RKO (cell line): ENCODE measurements at regions not wholly inside any gene's neighbourhood (a gene's known extent, or its start where the extent isn't known, plus 50 kb on each side); places are given as distances from the start of the nearest gene placed in this dataset.

Source experiments
- DNase-seq: peaks from one replicate; pipeline ENCODE4 v3.0.0-alpha.2; 2016; ENCODE audit warnings: low spot score

DNA sequence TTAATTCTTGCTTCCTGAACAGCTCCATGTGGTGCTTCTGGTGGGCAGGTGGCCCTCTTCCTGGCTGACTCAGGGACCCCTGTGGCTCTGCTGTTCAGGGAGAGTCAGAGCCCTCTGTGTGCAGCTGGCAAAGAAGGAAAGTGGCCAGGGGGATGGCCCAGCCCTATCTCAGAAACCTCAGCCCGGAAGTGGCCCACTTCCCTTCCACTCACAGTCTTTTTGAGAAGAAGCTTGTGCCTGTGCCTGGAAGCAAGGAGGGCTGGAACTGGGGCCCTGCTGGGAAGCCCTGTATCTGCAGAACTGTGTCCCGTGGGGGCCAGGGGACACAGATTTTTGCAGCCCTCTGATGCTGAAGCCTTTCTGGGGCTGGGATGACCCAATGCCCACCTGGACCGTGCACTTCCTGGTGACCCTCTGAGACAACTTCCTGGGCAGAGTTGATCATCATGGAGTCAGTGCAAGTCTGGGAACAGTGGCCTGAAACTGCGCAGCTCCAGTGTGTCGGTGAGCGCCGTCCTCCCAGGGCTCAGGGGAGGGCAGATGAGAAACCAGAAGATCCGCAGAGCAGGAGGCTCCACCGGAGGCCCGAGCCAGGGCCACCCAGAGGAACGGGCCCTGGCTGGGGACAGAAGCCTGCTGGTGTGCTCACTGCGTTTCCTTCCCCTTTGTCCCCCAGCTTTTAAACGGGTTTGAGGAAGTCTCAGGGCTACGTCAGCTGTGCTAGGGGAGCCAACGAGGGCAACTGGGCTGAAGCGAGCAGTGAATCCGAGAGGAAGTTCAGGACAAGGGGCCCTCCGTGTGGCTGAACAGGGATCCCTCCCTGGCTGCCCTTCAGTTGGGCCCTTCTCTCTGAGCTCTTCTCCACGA lies 217.4 kb upstream of the RTL1 start:
- DNase-seq, result no peak

DNA sequence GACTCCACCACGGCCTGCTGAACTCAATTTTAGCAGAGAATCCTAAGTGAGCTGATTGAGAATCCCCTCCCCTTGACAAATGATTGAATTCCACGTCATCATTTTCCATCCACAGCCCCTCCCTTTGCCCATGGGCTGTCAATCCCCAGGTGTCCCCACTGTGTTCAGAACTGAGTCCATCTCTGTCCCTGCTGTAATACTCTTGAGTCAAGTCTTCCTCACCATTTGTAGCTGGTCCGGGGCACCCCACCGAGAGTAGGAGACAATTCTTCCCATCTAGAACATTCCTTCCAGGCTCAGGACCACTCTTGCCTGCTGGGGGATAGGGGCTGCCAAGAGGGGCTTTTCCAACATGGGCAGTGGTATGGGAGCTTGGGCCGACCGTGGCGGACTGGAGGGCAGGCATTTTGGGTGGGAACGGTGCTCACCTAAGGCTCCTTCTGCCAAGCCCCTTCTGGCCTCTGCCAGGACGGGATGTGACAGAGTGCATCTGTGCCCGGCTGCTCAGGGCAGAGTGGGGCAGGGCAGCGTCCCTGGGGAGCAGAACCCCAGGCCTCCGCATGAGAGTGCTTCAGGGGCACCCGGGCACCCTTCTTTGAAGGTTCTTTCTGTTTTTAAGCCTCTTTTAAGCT lies 218.1 kb upstream of the RTL1 start:
- no peak for DNase-seq

DNA sequence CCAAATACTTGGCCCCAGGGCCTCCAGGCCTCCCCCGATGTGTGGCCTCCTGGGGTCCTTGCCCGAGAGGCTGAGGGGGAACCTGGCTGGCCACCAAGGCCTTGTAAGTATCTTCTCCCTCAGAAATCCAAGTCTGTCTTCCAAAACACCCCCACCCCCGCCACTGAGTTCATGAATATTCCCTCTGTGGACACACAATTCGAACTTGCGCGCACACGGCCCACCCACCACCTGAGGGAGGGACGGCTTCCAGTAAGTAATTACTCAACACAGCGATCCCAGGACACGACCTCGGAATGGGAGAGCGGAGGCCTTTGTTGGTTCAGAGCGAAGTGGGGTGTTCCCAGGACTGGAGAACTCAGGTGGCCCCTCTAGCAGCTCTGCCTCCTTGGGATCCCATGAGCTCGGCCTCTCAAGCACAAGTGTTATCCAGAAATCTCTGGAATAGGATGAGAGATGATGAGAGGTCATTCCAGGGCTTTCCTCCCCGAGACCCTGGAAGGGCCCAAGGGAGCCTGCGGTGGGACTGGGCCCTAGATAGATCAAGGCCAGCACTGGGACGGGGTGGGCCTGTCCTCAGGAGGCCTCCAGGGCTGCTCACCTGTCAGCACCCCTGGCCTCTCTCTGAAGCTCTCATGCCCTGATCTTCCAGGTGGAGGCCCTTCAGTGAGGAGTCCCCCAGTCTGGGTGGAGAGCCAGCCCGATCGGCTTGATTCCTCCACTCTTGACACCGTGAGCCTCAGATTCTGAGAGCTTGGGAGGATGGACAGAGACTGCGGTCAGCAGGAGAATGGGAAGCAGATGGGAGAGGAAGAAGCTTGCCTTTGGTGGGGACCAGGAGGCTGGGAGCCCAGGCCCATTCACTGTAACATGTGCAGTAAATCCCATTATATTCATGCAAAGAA lies 219.0 kb upstream of the RTL1 start:
- DNase-seq, result no peak

DNA sequence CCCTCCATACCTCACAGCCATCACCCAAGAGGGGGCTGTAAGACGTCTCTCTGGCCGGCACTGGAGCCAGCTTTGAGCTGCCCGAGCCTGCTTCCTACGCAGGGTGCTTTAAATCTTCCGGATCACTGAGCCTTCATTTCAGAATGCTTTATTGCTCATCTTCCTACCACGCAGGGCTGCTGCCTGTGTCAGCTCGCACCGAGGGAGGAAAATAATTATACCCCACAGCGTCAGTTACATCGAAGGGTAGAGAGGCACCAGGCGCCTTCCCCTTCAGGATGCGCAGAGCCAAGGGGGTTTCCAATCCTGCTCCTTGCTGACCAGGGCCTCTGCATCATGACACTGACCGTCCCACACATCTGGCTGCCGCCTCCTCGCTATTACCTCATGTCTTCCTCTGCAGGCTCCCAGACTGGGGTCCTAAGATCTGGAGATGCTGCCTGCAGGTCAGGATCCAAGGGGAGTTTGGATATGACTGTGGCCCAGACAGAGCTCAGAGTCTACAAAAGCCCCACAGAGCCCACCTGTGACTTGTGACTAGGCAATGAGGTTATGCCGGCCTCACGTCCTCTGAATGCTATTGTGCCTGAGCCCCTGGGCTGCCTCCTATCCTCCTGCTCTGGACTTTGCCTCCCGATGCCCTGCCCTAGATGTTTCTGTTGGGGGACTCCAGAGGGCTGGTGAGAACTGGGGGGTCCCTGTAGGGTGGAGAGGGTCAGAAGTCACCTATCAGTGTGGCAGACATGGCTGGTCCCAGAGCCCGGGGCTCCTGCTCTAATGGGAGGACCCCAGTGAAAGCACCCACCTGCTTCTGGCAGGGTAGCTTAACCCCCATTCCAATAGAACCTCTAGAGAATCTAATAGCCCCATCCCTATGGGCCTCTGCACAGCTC lies 220.3 kb upstream of the RTL1 start:
- DNase-seq, result no peak

DNA sequence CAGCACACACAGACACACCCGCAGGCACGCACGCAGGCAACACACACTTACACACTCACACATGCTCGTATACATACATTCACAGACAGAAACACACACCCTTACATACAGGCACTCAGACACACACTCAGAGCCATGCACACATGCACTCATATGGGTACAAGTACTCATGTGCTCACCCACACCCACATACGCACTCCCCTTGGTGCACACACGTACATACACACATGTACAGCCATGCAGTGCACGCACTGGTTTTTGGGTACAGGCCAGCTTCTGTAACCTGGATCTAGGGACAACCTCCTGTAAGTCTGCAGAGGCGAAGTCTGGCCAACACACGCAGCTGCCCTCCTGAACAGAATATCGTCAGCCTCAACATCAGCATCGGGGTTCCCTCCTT lies 221.3 kb upstream of the RTL1 start:
- no peak for DNase-seq

GRCh38 chr14:101125313-101125712 lies 221.8 kb upstream of the RTL1 start:
- DNase-seq, result no peak

GRCh38 chr14:101125719-101126651 lies 222.5 kb upstream of the RTL1 start:
- DNase-seq, result no peak

DNA sequence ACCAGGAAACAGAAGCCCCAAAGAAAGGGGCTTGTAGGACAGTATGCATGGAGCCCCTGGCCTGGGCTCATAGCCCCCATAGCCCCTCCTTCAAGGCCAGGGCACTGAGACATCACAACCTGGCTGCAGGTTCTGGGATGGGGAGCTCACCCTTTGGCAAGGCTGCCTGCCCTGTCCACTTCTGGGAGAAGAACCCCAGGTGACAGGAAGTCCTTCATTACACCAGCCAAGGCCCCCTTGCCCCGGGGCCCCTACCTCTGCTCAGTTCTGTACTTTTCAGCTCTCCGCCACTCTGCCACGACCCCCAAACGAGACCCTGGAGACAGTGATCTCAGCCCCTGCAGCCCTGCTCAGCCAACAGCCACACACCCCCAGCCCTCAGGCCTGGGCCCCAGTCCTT lies 223.2 kb upstream of the RTL1 start:
- DNase-seq, result no peak

- DNase-seq, result no peak
Observed at GRCh38 chr14:101127224-101127623, 223.7 kb upstream of the RTL1 start.

DNA sequence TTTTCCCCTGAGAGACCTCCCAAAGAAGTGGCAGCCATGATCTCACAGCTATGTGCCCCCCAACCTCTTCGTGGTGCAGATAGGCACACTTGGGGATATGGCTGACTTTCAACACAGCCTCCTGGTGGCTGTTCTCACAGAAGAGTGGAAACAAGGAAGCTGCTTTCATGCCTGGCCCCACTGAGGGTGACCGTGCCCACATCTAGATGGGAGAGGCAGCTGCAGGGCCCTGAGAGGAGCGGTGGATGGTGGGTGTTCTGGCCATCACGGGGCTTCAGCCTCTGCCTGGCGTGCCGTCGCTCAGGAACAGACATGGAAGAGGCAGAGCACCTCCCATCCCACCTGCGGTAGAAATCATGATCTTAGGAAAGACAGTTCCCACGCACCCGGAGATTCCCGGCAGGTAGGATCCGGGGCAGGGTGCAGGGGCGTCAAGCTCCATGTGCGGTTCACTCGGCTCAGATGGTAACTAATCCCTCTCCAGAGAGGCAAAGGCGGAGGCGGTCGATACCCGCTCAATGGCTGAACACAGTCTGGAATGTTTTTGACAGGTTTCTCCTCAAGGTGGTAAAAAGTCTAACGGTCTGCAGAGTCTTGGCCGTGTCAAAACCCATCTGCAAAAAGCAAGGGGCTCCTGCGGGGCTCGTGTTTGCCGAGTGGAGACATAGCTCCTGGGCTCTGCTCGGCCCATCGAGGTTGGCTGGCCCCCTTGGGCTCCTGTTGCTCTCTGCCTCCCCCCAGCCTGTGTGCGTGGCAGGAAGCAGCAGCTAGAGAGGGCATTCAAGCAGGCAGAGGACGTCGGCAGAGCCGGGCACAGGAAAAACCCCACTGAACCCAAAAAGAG lies 225.2 kb upstream of the RTL1 start:
- DNase-seq, result no peak

DNA sequence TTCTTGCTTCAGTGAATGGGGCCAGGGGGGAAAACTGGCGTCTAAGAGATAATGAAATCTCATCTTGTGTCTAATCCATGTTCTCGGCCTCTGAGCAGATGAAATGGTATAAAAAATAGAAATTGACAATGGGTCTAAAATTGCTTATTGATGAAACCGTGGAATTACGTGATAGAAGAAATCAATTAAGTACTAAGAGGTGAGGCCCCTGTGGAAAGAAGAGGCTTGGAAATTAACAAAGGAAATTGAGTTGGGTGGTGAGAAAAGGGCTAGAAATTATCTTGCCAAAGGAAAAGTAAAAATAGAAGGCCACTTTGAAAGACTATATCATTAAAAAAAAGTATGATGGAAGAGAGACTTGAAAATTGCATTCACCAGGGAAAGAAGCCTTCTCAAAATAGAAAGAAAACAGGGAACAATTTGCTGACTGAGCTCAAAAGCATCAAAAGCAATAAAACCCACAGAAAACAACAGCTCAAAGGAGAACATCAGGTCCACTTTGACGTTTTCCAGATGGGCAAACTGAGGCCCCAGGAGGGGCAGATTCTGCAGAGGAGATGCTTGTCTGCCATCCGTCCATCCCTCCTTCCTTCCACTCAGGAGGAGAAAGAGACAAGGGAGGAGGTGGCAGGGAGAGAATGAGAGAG lies 226.1 kb upstream of the RTL1 start:
- no peak for DNase-seq

- DNase-seq, result no peak
Observed at GRCh38 chr14:101130861-101131260, 227.3 kb upstream of the RTL1 start.

- DNase-seq, result no peak
Observed at GRCh38 chr14:101131451-101131916, 228.0 kb upstream of the RTL1 start.

DNA sequence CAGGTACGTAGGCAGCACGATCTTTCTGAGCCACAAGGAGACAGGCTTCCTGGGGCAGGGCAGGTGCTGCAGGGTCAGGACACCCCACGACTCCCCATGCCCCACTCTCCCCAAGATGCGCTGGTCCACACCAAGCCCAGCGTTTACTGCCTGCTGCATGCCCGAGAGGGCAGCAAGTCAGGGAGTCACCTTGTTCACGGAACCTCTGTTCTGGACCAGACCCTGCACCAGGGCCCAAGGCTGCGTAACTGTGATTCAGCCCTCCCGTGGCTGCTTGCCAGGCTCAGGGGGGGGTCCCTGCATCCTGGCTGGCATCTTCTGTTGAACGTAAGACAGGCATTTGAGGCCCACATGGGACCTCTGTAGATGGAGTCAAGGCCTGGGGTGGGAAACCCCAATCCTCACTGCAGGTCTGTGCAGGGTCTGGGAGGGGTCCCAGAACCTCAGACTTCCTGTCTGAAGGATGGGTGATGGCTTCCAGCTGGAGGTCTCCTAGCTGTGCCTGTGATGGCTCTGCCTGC lies 228.6 kb upstream of the RTL1 start:
- DNase-seq, result no peak

DNA sequence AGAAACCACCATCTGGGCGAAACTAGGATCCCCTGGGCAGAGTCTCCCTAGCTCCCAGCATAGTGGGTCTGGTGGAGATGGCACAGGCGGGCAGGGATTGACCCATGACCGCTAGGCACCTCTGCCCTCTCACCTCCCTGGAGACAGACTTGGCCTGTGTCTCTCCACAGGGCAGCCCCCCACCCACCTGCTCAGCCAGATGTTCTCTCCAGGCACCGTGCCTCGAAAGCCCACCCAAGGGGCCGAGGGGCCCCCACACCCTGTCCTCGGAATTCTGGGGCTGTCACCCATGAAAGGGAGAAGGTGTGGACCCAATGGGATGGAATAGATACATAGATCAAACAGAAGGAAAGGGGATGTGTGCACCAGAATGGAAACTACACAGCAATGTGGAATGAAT lies 229.1 kb upstream of the RTL1 start:
- DNase-seq, result no peak

- DNase-seq, result no peak
Observed at GRCh38 chr14:101133068-101133467, 229.5 kb upstream of the RTL1 start.

DNA sequence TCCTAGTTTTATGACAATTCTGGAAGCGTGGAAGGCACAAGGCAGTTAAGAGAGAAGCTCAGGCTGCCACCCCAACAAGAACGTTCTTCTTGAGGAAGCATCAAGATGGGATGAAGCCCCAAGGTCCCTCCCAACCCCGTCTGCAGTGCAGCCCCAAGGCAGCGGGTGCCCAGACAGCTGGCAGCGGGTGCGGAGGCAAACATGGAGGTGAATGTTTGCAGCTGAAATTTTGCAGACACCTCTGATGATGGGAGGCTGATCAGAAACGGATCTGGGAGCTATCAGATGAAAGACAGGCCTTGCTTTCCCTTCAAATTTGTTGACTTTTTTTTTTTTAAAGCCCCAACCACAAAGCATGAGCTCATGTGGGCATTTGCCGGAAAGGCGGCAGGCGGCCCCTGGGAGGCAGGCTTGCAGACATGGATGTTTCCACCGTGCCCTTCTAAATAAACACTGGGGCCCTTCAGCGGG lies 230.7 kb upstream of the RTL1 start:
- no peak for DNase-seq

GRCh38 chr14:101134851-101135433 lies 231.4 kb upstream of the RTL1 start:
- DNase-seq, result no peak
